ENCODE measurements at regions not wholly inside any gene's neighbourhood (a gene's known extent, or its start where the extent isn't known, plus 50 kb on each side); places are given as distances from the start of the nearest gene placed in this dataset.

DNA sequence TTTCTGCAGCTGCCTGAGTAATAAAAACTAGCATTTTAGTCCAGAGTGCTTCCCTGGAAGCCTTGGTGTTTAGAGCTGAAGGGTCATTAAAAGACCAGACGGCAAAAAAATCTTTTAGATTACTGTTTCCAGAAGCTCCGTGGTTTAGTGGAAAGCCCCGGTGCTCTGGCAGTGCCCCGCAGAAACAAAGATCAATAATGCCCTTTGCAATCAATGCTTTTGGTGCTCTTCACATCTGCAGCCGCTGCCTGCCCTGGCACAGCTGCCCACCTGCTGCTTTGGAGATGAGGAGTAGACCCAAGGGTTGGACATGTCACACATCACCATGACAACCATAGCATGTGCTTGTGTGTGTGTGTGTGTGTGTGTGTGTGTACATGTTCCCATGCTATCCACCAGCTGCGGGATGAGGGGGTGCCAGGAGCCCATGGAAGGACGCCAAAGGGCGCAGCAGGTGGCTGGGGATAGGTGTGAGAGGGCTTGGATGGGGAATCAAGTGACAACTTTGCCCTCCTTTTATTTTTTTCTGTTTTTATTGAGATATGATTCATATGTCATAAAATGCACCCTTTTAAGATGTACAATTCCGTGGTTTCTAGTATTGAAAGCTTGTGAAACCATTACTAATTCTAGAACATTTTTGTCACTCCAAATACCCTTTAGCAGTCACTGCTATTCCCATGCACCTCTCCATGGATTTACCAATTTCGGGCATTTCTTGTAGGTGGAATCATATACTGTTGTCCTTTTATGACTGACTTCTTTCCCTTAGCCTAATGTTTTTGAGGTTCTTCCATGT, 75.7 kb upstream of the KLHL25 start:
- H3K4me3 Mint-ChIP-seq: no peak overlapping the region
- H3K36me3 Mint-ChIP-seq: no peaks in the 10 kb centered on the region
- peaks cover 8% of the 10 kb centered on the region for H3K27me3 Mint-ChIP-seq
- H3K4me1 Mint-ChIP-seq (ENCODE audit: low read depth): no peaks in the 10 kb centered on the region
- H3K27ac Mint-ChIP-seq: no peak overlapping the region
- no peak for DNase-seq
- intact Hi-C loops (cut with micrococcal nuclease): no loop called here
- ChIA-PET POLR2A (interaction anchor here (0.8 kb wide), 1 partner anchor 108 kb away, joined by 3 read pairs; no protein-coding TSS in a partner anchor), CTCF (interaction anchor here (3.6 kb wide), 1 partner anchor 11 kb away, joined by 12 read pairs; no protein-coding TSS in a partner anchor)
- no peaks in the 10 kb centered on the region for H3K9me3 Mint-ChIP-seq

DNA sequence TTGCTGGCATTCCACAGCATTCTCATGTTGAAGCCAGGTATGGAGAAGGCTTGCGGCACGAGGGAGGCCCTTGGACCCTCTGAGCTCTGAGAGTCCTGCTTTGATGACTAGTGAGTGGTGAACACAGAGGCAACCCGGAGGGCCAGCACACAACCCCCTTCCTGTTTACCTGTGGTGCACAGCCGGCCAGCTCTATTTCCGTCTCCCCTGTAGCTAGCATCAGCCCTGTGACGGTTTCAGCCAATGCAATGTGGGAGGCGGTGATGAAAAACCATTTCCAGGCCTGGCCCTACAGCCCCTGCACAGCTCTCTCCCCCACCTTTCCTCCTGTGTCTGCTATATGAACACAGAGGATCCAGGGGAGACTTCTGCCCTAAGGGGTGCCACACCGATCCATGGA, 76.8 kb upstream of the KLHL25 start:
- ChIA-PET CTCF (interaction anchor here (3.6 kb wide), 1 partner anchor 12 kb away, joined by 12 read pairs; no protein-coding TSS in a partner anchor), POLR2A (no interaction called here)
- no peaks in the 10 kb centered on the region for H3K36me3 Mint-ChIP-seq
- no peaks in the 10 kb centered on the region for H3K9me3 Mint-ChIP-seq
- peaks cover 18% of the 10 kb centered on the region for H3K27me3 Mint-ChIP-seq
- H3K4me1 Mint-ChIP-seq (ENCODE audit: low read depth): no peaks in the 10 kb centered on the region
- no peak overlapping the region for H3K4me3 Mint-ChIP-seq
- no peak overlapping the region for H3K27ac Mint-ChIP-seq
- intact Hi-C loops (cut with micrococcal nuclease): no loop called here
- DNase-seq: no peak

DNA sequence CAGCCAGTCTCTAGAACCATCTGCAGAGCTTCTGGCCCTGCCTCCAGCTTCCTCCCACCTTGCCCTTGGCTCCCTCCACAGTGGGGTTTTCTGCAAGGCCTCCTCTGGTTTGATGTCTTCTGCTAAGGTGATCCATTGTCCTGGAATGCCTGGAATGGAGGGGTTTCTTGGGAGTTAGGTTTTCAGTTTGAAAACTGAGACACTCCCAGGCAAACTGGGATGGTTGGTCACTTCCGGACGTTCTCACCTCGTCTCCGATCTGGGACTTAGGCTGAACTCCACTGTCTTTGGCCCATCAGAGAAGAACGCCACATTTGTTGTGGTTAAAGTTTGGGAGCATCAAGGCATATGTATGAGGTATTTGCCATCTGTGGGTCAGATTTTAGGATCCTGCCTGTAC, 77.4 kb upstream of the KLHL25 start:
- no peaks in the 10 kb centered on the region for H3K4me1 Mint-ChIP-seq (ENCODE audit: low read depth)
- H3K27me3 Mint-ChIP-seq: peaks cover 18% of the 10 kb centered on the region
- DNase-seq: no peak
- H3K27ac Mint-ChIP-seq: no peak overlapping the region
- ChIA-PET CTCF (interaction anchor here (1.7 to 3.6 kb wide), 2 partner anchors 13 kb away, joined by 5 to 12 read pairs; no protein-coding TSS in a partner anchor), POLR2A (no interaction called here)
- intact Hi-C loops (cut with micrococcal nuclease): no loop called here
- H3K36me3 Mint-ChIP-seq: no peaks in the 10 kb centered on the region
- no peak overlapping the region for H3K4me3 Mint-ChIP-seq
- no peaks in the 10 kb centered on the region for H3K9me3 Mint-ChIP-seq

DNA sequence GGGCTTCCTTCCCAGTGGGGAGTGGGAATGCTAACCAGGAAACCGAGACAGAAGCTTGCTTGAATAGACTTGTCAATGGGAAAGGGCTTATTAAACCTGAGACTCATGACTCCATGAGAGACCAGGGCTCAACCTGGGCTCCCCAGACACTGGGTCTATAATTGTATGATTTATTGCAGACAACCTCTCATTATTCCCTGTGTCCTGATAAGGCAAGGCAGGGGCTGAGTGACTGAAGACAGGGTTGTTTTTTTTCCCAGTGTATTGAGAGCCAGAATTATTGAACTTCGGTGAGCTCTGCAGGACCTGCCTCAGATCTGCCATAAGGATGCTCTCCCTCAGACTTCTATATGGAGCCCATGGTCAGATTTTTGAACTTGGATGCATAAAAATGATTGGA, 79.5 kb upstream of the KLHL25 start:
- no peak for DNase-seq
- H3K36me3 Mint-ChIP-seq: no peaks in the 10 kb centered on the region
- no peak overlapping the region for H3K4me3 Mint-ChIP-seq
- ChIA-PET POLR2A (no interaction called here), CTCF (interaction anchor here (0.5 kb wide), 1 partner anchor 746 kb away, joined by 4 read pairs; no protein-coding TSS in a partner anchor)
- no peaks in the 10 kb centered on the region for H3K4me1 Mint-ChIP-seq (ENCODE audit: low read depth)
- intact Hi-C loops (cut with micrococcal nuclease): no loop called here
- peaks cover 28% of the 10 kb centered on the region for H3K27me3 Mint-ChIP-seq
- no peak overlapping the region for H3K27ac Mint-ChIP-seq
- no peaks in the 10 kb centered on the region for H3K9me3 Mint-ChIP-seq

DNA sequence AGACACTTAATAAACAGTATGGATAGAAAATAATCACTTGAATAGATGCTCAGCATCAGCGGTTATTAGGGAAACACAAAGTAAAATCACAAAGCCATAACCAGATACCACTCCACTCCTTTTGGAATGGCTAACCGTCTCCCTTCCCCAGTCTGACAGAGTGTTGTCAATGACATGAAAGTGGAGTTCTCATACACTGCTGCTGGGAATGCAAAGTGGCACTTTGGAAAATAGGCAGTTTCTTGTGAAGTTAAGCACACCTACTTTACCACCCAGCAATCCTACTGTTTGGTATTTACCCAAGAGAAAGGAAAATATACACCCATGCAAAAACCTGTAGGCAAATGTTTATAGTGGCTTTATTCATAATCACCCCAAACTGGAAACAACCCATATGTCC, 81.0 kb upstream of the KLHL25 start:
- POLR2A ChIA-PET: no interaction called here
- H3K4me3 Mint-ChIP-seq: no peak overlapping the region
- H3K27me3 Mint-ChIP-seq: peaks cover 37% of the 10 kb centered on the region
- H3K36me3 Mint-ChIP-seq: no peaks in the 10 kb centered on the region
- CTCF ChIA-PET: no interaction called here
- H3K9me3 Mint-ChIP-seq: no peaks in the 10 kb centered on the region
- intact Hi-C loops (cut with micrococcal nuclease): no loop called here
- H3K4me1 Mint-ChIP-seq (ENCODE audit: low read depth): no peaks in the 10 kb centered on the region
- H3K27ac Mint-ChIP-seq: no peak overlapping the region
- DNase-seq: no peak

DNA sequence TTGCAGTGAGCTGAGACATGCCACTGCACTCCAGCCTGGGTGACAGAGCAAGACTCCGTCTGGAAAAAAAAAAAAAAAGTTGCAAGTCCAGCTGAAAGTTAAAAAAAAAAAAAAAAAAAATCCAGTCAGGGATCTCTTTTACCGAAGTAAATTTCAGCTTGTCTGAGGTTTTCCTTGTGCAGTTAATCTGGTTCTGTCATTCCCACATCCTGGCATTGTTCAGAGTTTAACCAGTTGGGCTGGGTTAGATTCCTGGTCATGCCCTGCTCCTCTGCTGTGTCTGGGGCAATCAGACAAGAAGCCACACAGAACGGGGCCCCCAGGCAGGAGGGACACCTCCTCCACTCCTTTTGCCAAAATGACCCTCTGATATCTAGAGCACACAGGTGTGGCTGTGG, 84.1 kb upstream of the KLHL25 start:
- Mint-ChIP-seq H3K4me3 (no peak overlapping the region), H3K4me1 (ENCODE audit: low read depth) (no peaks in the 10 kb centered on the region), H3K27me3 (peaks cover 29% of the 10 kb centered on the region), H3K9me3 (peaks cover 2% of the 10 kb centered on the region), H3K36me3 (no peaks in the 10 kb centered on the region), H3K27ac (no peak overlapping the region)
- CTCF ChIA-PET: interaction anchor here (1.0 kb wide), 1 partner anchor 20 kb away, joined by 3 read pairs; no protein-coding TSS in a partner anchor
- POLR2A ChIA-PET: no interaction called here
- DNase-seq: no peak
- intact Hi-C loops (cut with micrococcal nuclease): no loop called here

DNA sequence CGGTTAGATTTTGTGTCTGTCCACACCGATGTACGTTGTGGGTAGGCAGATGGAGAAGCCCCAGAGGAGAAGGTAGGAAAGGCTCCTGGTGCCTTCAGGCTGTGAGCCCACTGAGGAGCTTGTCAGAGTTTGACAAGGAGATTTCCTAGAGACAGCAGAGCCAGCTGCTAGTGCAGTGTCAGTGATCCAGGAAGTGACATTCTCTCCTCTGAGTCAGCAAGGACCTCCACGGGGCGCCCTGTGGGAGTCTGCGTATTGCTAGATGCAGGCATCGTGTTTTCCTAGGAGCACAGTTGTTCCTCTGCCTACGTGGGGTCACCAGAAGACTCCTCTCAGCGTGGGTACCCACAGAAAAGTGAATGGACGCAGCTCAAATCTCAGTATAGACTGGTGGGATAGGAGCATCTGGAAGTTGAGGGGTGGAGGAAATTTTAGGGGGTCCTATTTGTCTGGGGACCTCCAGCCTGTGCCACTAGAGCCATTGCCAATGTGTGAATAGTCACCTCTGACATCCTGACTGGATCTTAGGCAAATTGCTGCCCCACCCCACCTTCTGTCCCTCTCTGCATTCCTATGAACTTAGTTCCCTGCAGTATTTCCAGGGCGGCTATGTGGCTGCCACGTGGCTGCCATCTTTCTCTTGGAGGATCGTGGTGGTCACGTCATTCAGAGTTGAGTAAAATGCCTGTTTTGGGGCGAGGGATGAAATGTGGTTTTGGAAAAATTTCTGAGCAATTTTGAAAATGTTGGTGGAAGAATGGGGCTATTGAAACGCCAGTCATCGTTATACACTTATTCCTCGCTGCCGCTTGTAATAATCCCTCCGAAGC, 84.8 kb upstream of the KLHL25 start:
- Mint-ChIP-seq H3K27ac (no peak overlapping the region), H3K4me3 (no peak overlapping the region), H3K4me1 (ENCODE audit: low read depth) (no peaks in the 10 kb centered on the region), H3K36me3 (no peaks in the 10 kb centered on the region), H3K9me3 (peaks cover 2% of the 10 kb centered on the region), H3K27me3 (peaks cover 29% of the 10 kb centered on the region)
- ChIA-PET CTCF (interaction anchor here (1.0 kb wide), 1 partner anchor 21 kb away, joined by 3 read pairs; no protein-coding TSS in a partner anchor), POLR2A (no interaction called here)
- intact Hi-C loops (cut with micrococcal nuclease): no loop called here
- no peak for DNase-seq

DNA sequence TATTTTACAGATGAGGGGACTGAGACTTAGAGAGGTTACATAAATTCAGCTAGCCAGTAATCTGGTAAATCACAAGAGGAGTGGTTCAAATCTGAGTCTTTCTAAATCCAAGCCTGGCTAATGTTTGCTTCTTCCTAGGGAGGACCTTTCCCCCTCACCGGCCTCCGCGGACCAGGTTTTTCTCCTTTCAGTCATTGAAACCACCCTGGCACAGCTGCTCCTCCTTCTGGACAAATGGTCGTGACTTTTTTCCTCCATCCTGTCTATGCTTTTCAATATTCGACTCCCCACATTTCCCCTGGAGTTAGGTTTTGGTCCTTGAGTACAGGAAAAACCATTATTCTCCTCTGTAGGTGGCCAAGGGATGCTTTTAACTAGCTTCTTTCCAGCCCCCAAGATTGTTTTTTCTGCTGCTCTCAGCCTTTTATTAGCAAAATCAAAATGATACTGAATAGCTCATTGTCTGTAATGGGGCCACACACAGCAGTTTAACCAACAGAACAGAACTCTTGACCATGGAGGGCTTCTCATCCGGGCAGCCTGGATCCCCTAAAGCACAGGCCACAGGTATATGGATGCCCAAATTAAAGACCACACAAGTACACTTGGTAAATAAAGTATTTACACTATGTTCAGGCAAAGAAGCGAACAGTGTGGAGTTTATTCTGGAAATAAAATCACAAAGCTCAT, 85.9 kb upstream of the KLHL25 start:
- peaks cover 29% of the 10 kb centered on the region for H3K27me3 Mint-ChIP-seq
- POLR2A ChIA-PET: no interaction called here

DNA sequence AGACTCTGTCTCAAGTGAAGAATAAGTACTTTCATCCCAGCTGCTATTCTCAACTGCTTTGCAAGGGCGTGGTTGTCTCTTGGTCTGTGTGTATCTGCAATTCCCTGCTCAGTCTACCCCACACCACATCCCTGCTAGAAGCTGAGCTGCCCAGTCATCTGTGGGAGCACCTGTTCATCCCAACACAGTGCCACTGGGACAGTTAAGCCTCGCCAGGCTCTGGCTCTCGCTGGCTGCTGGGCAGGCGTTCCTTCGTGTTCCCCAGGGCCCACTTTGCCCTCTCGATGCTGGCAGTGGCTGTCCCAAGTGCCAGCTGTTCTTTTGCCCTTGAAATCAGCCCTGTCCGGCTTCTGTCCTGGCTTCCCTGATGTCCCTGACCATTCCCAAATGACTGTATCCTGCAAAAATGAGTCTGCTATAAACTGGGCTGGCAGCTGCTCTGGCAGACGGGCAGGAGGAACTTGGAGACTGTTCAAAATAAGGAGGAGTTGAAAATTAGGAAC, 91.6 kb upstream of the KLHL25 start:
- ChIA-PET CTCF (no interaction called here), POLR2A (no interaction called here)
- H3K9me3 Mint-ChIP-seq: peaks cover 2% of the 10 kb centered on the region
- H3K4me3 Mint-ChIP-seq: no peak overlapping the region
- DNase-seq: no peak
- intact Hi-C loops (cut with micrococcal nuclease): no loop called here
- H3K4me1 Mint-ChIP-seq (ENCODE audit: low read depth): no peaks in the 10 kb centered on the region
- H3K27ac Mint-ChIP-seq: no peak overlapping the region
- H3K27me3 Mint-ChIP-seq: peaks cover 7% of the 10 kb centered on the region
- H3K36me3 Mint-ChIP-seq: no peaks in the 10 kb centered on the region

More for the DNA sequence above, 85.9 kb upstream of the KLHL25 start:
- intact Hi-C loops (cut with micrococcal nuclease): no loop called here
- no peak overlapping the region for H3K4me3 Mint-ChIP-seq
- no peaks in the 10 kb centered on the region for H3K4me1 Mint-ChIP-seq (ENCODE audit: low read depth)
- CTCF ChIA-PET: no interaction called here
- no peak overlapping the region for H3K27ac Mint-ChIP-seq
- no peaks in the 10 kb centered on the region for H3K36me3 Mint-ChIP-seq
- DNase-seq: no peak
- peaks cover 2% of the 10 kb centered on the region for H3K9me3 Mint-ChIP-seq

DNA sequence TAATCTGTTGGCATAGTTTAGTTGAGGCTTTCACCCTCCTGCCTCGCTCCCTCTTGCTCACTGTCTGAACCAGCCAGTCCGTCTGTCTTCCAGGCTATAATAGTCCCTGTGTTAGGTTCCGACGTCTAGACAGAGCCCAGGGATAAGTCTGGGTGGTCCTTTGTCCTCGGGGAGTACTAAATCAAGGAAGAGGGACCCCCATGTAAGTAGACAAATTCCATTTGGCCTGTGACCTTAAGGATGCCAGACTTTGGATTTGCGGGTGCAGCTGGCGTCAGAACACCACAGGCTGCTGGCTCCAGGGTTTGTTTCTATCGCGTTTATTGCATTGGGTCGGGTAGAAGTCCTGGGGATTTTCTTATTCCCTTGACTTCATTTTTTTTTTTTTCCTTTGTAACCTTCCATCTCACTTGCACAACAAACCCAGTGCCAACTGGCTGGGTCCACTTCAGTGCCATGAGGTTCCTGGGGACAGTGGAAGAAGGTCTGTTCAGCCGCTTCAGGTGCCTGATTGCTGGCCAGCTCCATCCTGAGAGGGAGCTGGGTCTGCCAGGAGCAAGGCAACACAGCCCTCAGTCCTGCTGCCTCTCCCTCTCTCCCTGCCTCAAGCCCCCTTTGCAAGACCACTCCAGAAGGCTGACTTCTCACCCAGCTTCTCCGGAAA, 95.4 kb upstream of the KLHL25 start:
- no peak overlapping the region for H3K27ac Mint-ChIP-seq
- peaks cover 23% of the 10 kb centered on the region for H3K27me3 Mint-ChIP-seq
- intact Hi-C loops (cut with micrococcal nuclease): no loop called here
- H3K36me3 Mint-ChIP-seq: no peaks in the 10 kb centered on the region
- H3K4me1 Mint-ChIP-seq (ENCODE audit: low read depth): no peaks in the 10 kb centered on the region
- POLR2A ChIA-PET: no interaction called here
- H3K9me3 Mint-ChIP-seq: no peaks in the 10 kb centered on the region
- H3K4me3 Mint-ChIP-seq: no peak overlapping the region
- DNase-seq: no peak
- CTCF ChIA-PET: no interaction called here

DNA sequence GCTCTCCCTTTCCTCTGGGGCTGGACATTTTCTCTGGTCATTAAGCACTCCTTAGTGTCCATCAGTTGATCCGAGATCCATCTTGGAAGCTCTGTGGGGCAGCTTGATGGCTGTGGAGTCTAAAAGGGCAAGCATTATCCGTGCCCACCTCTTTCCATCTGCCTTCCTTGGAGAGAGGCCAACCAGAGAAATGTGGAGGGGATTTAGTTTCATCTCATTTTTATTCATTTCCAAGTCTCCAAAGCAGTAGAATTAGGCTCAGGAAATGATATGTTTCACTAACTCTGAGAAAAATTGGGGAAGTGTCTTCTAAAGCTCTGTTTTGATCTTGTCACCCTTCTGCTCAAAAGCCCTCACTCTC, 95.9 kb upstream of the KLHL25 start:
- H3K27me3 Mint-ChIP-seq: peaks cover 22% of the 10 kb centered on the region
- H3K27ac Mint-ChIP-seq: no peak overlapping the region
- no peaks in the 10 kb centered on the region for H3K36me3 Mint-ChIP-seq
- DNase-seq: no peak
- no peaks in the 10 kb centered on the region for H3K9me3 Mint-ChIP-seq
- H3K4me1 Mint-ChIP-seq (ENCODE audit: low read depth): no peaks in the 10 kb centered on the region
- no peak overlapping the region for H3K4me3 Mint-ChIP-seq
- POLR2A ChIA-PET: no interaction called here
- CTCF ChIA-PET: no interaction called here
- intact Hi-C loops (cut with micrococcal nuclease): no loop called here

DNA sequence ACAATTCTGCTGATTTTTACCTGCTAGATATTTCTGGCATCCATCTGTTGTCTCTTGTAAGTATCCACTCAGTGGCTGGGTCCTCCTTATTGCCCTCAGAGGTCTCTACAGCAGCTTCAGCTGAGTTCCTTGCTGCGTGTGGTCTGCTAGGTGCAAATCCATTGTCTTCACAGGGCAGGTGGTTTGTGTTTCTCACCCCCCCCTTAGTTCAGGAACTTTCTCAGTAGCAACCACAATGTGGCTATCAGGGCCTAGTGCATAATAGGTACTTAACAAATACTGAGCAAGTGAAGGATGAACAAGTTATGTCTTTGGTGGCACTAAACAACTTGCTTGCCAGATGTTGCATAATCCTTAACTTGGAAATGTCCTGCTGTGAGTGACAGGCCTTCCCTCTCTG, 96.7 kb upstream of the KLHL25 start:
- Mint-ChIP-seq H3K4me3 (no peak overlapping the region), H3K27me3 (peaks cover 22% of the 10 kb centered on the region), H3K9me3 (no peaks in the 10 kb centered on the region), H3K36me3 (no peaks in the 10 kb centered on the region), H3K27ac (no peak overlapping the region), H3K4me1 (ENCODE audit: low read depth) (no peaks in the 10 kb centered on the region)
- intact Hi-C loops (cut with micrococcal nuclease): no loop called here
- POLR2A ChIA-PET: no interaction called here
- CTCF ChIA-PET: no interaction called here
- no peak for DNase-seq
